HL-60 (cell line): ENCODE measurements at regions not wholly inside any gene's neighbourhood (a gene's known extent, or its start where the extent isn't known, plus 50 kb on each side); places are given as distances from the start of the nearest gene placed in this dataset.

Source experiments
- DNase-seq, 2 experiments: peaks; one replicate each; pipeline ENCODE4 v3.0.0-alpha.2; 2010 to 2020; ENCODE audit warnings: low read depth in 1 of 2, low spot score in 1 of 2
- H3K27ac ChIP-seq: fragments of 250-450 bp; sonication (Bioruptor Pico); replicated peaks from 2 replicates; pipeline ENCODE4 v1.5.1; 2020; ENCODE audit warnings: mild to moderate bottlenecking, moderate library complexity
- H3K27me3 ChIP-seq: fragments of 250-450 bp; sonication (Bioruptor Pico); 2 replicates; pipeline ENCODE4 v1.5.1; 2021; ENCODE audit warnings: mild to moderate bottlenecking, moderate library complexity; ENCODE audit not compliant: insufficient read depth, poor library complexity, severe bottlenecking
- H3K4me3 ChIP-seq: replicated peaks from 2 replicates; pipeline ENCODE4 v1.5.1; 2011; ENCODE audit warnings: mild to moderate bottlenecking, control low read depth, low read length; ENCODE audit not compliant: insufficient read depth
- CTCF ChIP-seq: IDR thresholded peaks from one replicate; pipeline ENCODE4 v1.5.1; 2011; ENCODE audit warnings: low read length, control low read depth, inconsistent platforms; ENCODE audit not compliant: insufficient read depth
- GABPA ChIP-seq: IDR thresholded peaks from 2 replicates; pipeline ENCODE4 v1.6.1; 2012; ENCODE audit warnings: low read depth
- POLR2AphosphoS5 ChIP-seq: IDR thresholded peaks from 2 replicates; pipeline ENCODE4 v1.6.1; 2012; ENCODE audit warnings: low read depth
- REST ChIP-seq: IDR thresholded peaks from 2 replicates; pipeline ENCODE4 v1.6.1; 2012; ENCODE audit warnings: low read depth; ENCODE audit not compliant: insufficient replicate concordance
- SPI1 ChIP-seq: IDR thresholded peaks from 2 replicates; pipeline ENCODE4 v1.6.1; 2012; ENCODE audit warnings: low read depth, mild to moderate bottlenecking, borderline replicate concordance

- H3K27me3 ChIP-seq = no peaks in the 10 kb centered on the region
- no peak overlapping the region for H3K4me3 ChIP-seq
- H3K27ac ChIP-seq = no peak overlapping the region
- no peak for TF ChIP-seq GABPA
- no peak for TF ChIP-seq POLR2AphosphoS5
- TF ChIP-seq REST = no peak
- TF ChIP-seq SPI1 = no peak
- TF ChIP-seq CTCF = no peak
- no peak for DNase-seq
These were observed 357.5 kb downstream of the C16orf95 start for GRCh38 chr16:86959729-86960128.

GRCh38 chr16:86960266-86960665, 356.9 kb downstream of the C16orf95 start:
- no peak for DNase-seq
- H3K27ac ChIP-seq = no peak overlapping the region
- no peak overlapping the region for H3K4me3 ChIP-seq
- H3K27me3 ChIP-seq = no peaks in the 10 kb centered on the region
- TF ChIP-seq SPI1 = no peak
- TF ChIP-seq CTCF = no peak
- TF ChIP-seq POLR2AphosphoS5 = no peak
- no peak for TF ChIP-seq REST
- TF ChIP-seq GABPA = no peak

- Histone ChIP-seq H3K27me3 (no peaks in the 10 kb centered on the region), H3K27ac (no peak overlapping the region), H3K4me3 (no peak overlapping the region)
- TF ChIP-seq REST (no peak), SPI1 (no peak), CTCF (no peak), POLR2AphosphoS5 (no peak), GABPA (no peak)
- no peak for DNase-seq
These were observed 356.0 kb downstream of the C16orf95 start for GRCh38 chr16:86961171-86961601.
